T47D (cell line): ENCODE measurements at regions not wholly inside any gene's neighbourhood (a gene's known extent, or its start where the extent isn't known, plus 50 kb on each side); places are given as distances from the start of the nearest gene placed in this dataset.

Source experiments
- DNase-seq, 2 experiments: peaks; one replicate each; pipeline versions ENCODE4 v3.0.0 to v3.0.0-alpha.2; 2011 to 2012; ENCODE audit warnings: low read depth in 1 of 2, low spot score in 1 of 2
- JUND ChIP-seq: IDR thresholded peaks from 2 replicates; pipeline ENCODE4 v1.6.1; 2012; ENCODE audit warnings: low read depth
- in situ Hi-C: cut with HindIII; loops from 2 replicates; pipeline ENCODE4 v1.10.0; 2016; ENCODE audit warnings: low sequenced_read_pairs, low pct_unique_long_range_greater_than_20kb

DNA sequence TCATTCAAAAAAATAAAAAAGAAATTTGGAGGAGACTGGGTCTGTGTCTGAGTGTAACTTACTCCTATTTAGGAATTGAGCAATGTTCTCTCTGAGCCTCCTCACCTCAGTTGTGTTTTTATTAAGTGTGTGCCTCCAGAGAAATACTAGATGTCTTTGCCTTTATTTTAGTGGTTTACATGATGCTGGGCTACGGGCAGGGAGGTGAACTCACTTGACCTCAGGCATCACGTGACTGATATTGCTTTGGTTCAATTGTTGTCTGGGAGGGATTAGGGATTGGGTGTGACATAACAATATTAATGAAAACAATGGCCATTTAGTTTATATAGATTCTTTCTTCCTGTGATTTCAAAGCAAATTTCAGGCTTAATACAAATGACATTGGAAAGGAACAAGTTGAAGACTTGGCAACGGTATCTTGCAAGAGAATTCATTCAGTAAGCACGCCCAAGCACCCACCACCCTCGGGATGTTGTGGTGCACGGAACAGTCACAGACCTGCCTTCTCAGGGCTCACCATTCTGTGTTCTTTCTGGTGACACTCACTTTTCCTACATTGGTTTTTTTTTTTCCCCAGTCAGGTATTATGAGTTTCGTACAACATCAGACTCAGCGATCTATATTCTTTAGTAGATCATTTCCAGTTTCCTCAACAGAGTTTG, 77.5 kb downstream of the BMP4 start:
- in situ Hi-C loops: no loop called here
- DNase-seq: no peak
- no peak for TF ChIP-seq JUND

DNA sequence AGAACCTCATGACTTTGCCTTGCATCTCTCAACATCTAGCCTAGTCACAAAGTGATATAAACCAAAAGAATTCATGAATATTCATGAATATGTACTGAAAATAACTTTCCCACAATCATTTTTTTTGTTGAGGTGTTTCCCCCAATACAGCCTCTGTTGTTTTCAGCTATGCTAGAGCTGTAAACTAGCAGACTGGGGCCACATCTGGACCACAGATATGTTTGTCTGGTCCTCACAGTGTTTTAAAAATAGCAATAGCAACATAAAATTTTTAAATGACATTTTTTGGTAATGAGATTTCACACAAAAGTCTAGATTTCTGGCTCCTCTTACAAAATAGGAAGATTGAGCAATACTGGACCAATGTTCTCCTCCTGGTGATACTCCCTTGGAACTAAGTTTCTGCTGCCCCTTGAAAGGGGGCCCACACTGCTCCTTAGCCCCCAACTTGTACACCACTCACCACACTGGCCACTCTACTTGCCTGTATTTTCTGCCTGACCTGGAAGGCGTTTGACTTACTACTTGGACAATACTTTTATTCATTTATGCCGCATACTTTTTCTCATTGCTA, 81.2 kb downstream of the BMP4 start:
- DNase-seq: no peak
- in situ Hi-C loops: no loop called here
- no peak for TF ChIP-seq JUND

DNA sequence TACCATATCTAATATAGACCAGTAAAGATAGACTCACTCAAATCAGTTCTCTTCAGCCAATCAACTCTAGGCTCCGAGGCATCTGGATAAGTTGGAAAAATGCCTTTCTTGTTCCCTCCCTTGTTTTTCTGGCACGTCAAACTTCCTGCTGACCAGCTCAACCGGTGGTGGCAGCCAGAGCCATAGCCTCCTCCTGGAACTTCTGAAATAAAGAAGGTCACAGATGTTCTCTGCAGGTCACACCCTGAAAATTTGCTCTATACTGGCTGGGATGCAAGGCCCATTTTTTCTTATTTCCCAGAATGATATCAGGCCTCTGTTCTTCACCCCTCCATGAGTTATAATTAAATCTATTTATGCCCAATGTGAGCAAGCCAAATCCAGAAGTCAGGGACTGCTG, 81.9 kb downstream of the BMP4 start:
- no peak for DNase-seq
- TF ChIP-seq JUND: no peak
- in situ Hi-C loops: no loop called here

DNA sequence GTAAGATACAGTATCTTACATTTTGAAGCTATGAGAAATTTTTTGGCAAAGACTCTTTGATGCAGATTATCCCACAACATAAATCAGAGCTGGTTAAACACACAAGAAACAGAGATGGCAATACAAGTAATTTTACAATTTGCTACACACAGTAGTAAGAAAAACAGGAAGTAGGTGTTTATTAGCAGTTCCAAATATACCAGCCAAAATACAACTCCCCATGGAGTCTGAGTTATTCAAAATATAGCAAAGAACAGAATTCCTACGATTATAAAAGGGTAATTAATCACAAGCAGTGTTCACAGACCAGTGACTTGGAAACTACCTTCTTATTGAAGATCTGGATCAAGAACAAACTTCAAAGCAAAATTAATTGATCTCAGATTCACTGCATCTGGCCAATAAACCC, 83.9 kb downstream of the BMP4 start:
- no peak for TF ChIP-seq JUND
- in situ Hi-C loops: no loop called here
- no peak for DNase-seq

DNA sequence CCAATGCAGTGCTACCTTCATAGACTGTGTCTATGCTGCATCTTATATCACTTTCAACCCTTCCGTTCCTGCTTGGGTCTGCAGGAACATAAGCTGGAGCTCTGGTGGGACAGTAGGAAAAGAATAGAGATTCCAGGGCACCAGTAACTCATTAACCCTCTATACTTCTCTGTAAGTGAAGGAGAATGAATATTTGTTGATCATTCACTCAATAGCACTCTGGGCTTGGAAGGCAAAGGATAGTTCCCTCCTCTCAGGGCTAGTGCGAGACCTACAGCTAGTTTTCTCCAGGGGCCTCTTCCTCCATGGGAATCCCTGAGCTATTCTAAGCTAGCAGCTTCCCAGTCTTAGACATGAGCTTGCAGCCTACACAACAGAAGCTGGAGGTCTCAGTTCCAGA, 84.7 kb downstream of the BMP4 start:
- no peak for TF ChIP-seq JUND
- no peak for DNase-seq
- in situ Hi-C loops: no loop called here

DNA sequence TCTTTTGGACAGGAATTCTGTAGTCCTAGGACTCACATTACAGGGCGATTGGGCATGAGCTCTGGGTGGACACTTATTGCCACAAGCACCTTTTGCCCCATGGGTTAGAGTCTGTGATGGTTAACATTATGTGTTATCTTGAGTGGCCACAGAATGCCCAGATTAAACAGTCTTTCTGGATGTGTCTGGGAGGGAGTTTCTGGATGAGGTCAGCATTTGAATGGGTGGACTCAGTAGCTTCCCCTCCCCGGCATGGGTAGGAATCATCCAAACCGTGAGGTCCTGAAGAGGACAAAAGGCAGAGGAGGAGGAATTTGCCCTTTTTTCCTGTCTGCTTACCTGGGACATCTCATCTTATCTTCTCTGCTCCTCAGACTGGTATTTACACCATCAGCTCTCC, 85.6 kb downstream of the BMP4 start:
- no peak for DNase-seq
- in situ Hi-C loops: no loop called here
- TF ChIP-seq JUND: no peak

DNA sequence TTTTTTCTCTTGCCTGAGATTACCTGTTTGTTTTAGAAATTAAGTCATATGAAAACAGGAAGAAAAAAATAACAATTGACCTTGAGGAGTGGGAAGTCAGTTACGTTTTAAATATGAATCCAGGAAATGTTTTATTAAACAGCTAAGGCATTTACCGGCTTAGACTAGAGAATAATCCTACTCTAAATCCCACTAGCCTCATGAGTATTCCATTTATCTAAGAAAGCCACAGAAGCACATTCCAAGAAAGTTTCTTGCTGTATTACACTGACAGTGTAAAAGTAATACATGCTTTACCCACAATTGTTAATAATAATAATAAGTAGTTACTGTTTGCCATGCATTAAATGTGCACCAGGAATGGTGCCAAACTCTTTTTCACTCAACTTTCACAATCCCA, 90.9 kb downstream of the BMP4 start:
- TF ChIP-seq JUND: no peak
- in situ Hi-C loops: no loop called here

DNA sequence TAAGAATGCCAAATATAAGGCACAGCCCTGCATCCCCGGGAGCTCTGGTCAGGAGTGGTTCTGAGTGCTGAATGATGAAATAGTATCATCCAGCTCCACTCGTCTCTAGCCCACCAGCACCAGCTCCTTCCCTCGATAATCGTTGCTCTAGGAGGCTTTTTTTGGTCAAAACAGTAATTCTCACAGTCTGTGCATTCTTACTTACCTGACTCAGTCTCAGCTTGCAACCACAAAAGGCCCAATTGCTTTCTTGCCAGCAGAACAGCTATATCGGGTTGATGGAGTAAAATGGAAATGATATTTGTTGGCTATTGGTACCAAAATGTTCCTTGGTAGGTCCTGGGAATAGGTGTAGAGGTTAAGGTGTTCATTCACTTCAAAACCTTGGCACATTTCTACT, 94.8 kb downstream of the BMP4 start:
- in situ Hi-C loops: no loop called here
- no peak for TF ChIP-seq JUND
- no peak for DNase-seq

More for the DNA sequence above, 90.9 kb downstream of the BMP4 start:
- DNase-seq: no peak

DNA sequence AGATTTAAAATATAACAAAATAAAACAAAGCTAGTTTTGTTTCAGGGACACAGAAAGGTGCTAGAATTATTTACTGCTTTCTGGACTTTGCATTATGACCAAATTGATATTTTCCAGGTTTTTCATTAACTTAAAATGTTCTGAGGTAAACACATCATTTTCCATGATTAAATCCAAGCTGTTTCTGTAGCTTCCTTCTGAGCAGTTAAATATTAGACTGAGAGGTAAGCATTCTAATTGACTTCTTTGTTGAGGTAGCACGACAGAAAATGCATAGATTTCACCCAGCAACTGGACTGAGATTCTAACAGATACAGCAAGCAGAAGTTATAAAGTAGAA, 98.3 kb downstream of the BMP4 start:
- TF ChIP-seq JUND: no peak
- DNase-seq: no peak
- in situ Hi-C loops: no loop called here

DNA sequence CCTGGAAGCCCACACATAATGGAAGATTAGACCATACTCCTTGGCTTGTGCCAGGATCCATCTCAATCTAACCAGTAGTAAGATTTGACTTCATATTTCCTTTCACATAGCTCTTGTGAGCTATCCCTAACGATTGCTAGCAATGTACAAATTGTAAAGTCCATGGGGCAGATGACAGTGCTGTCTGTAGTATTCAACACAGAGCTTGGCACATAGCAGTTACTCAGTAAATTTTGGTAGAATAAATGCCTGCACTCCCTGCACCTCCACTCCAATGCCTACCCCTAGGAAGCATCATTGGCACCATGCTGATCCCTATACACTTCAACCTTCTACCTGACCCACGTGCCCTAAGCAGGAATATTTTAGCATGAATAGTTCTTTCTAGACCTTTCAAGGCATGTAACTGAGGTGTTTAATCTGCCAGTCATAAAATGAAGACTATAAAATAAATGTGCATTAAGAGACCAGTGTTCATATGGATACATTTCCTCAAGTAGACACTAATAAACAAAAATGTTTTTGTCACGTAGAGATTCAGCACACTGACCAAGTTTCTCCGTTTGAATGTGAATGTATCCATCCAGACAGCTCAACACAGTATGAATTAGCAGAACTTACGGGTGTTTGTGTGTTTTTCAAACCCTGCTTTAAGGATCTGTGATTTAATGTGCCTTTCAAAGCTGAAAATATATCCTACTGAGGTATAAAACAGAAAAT, 98.8 kb downstream of the BMP4 start:
- no peak for DNase-seq
- in situ Hi-C loops: no loop called here
- no peak for TF ChIP-seq JUND

DNA sequence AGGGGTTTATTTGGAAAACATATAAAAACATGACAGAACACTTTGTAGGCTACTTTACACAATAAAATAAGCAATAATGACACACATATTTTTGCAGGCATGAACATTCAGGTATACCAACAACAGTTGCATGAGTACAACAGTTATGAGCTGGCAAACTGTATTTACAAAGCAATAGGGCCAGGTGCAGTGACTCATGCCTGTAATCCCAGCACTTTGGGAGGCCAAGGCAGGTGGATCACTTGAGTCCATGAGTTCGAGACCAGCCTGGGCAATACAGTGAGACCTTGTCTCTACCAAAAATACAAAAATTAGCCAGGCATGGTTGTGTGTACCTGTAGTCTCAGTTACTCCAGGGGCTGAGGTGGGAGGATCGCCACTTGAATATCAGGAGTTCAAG, 101.1 kb downstream of the BMP4 start:
- DNase-seq: no peak
- in situ Hi-C loops: no loop called here
- no peak for TF ChIP-seq JUND

DNA sequence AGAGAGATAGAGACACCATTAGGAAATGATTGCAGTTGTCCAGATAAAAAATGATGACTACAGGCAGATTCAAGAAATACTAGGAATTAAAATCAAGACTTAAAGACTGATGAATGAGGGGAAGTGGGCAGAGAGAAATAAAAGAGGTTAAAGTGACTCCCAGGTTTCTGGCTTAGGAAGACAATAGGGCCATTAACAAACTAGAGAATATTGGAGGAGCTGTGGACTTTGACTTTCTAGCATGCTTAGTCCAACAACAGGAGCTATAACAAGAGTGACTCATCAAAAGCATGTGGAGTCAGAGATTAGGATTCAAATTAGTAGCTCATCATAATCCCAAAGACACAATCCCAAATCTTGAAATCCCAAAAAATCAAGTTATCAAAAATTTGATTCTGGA, 101.5 kb downstream of the BMP4 start:
- TF ChIP-seq JUND: no peak
- in situ Hi-C loops: no loop called here
- no peak for DNase-seq

DNA sequence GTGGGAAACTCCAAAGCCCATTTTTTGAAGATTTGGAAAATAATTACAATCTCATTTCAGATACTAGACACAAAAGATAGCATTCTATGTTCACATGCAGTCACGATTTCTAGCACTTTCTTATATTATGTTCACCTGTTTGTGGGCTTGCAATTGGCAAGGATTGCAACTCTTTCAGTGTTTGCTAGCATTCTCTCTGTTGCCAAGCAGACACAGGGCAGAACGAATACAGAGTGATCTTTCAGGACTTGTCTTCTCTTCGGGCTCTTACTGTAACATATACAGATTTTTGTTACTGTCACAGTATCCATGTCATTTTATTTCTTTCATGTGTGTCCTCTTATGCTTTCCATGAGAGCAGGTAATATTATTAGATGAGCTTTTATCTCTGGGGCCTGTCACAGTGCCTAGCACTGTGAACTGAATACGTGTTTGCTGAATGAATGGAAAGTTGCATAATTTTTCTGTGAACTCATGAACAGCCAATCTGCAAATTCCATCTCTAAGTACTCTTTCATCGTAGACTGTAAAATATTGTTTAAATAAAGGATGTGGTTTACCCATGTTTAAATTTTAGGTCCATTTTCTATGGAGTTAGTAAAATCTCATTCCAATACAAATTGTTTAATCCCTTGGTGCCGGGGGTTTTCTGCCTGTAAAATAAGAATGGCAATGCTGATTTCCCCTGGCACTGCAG, 105.1 kb downstream of the BMP4 start:
- TF ChIP-seq JUND: peak; percentile 23; the same call in 1 of the 2 replicates
- peak in 1 of 2 experiments; percentile 56 for DNase-seq
- in situ Hi-C loops: no loop called here
